KOPT-K1 (cell line): ENCODE measurements at regions not wholly inside any gene's neighbourhood (a gene's known extent, or its start where the extent isn't known, plus 50 kb on each side); places are given as distances from the start of the nearest gene placed in this dataset.

ENCODE experiments used
- H3K27ac ChIP-seq: fragments of 200-600 bp; sonication (generic); 2 replicates; pipeline ENCODE4 v1.5.1; 2016; ENCODE audit warnings: antibody characterized with exemption, mild to moderate bottlenecking, low read depth, low read length; ENCODE audit not compliant: poor library complexity, severe bottlenecking
- H3K36me3 ChIP-seq: fragments of 200-600 bp; sonication (generic); 2 replicates; pipeline ENCODE4 v1.5.1; 2017; ENCODE audit warnings: antibody characterized with exemption, mild to moderate bottlenecking, low read length, moderate library complexity; ENCODE audit not compliant: insufficient read depth
- H3K9me3 ChIP-seq: fragments of 200-600 bp; sonication (generic); 2 replicates; pipeline ENCODE4 v1.5.1; 2017; ENCODE audit warnings: antibody characterized with exemption, low read length, mild to moderate bottlenecking; ENCODE audit not compliant: insufficient read depth, poor library complexity, severe bottlenecking

GRCh38 chr14:65290830-65291229, 121.7 kb upstream of the FUT8 start:
- Histone ChIP-seq H3K27ac (no peak overlapping the region), H3K9me3 (no peaks in the 10 kb centered on the region), H3K36me3 (no peaks in the 10 kb centered on the region)

GRCh38 chr14:65291531-65291930, 121.0 kb upstream of the FUT8 start:
- Histone ChIP-seq H3K27ac (peak overlapping the region; percentile 19), H3K36me3 (no peaks in the 10 kb centered on the region), H3K9me3 (no peaks in the 10 kb centered on the region)

GRCh38 chr14:65294816-65295215, 117.7 kb upstream of the FUT8 start:
- H3K36me3 ChIP-seq: no peaks in the 10 kb centered on the region
- H3K27ac ChIP-seq: no peak overlapping the region
- H3K9me3 ChIP-seq: no peaks in the 10 kb centered on the region

- no peaks in the 10 kb centered on the region for H3K9me3 ChIP-seq
- no peak overlapping the region for H3K27ac ChIP-seq
- no peaks in the 10 kb centered on the region for H3K36me3 ChIP-seq
Measured at GRCh38 chr14:65296402-65296801, 116.1 kb upstream of the FUT8 start.

- Histone ChIP-seq H3K9me3 (no peaks in the 10 kb centered on the region), H3K36me3 (no peaks in the 10 kb centered on the region), H3K27ac (no peak overlapping the region)
Measured at GRCh38 chr14:65296876-65297275, 115.7 kb upstream of the FUT8 start.

- no peak overlapping the region for H3K27ac ChIP-seq
- no peaks in the 10 kb centered on the region for H3K36me3 ChIP-seq
- no peaks in the 10 kb centered on the region for H3K9me3 ChIP-seq
Measured at GRCh38 chr14:65297744-65298143, 114.8 kb upstream of the FUT8 start.

- Histone ChIP-seq H3K36me3 (no peaks in the 10 kb centered on the region), H3K9me3 (no peaks in the 10 kb centered on the region), H3K27ac (peak overlapping the region; percentile 61)
Measured at GRCh38 chr14:65299826-65300225, 112.7 kb upstream of the FUT8 start.

- Histone ChIP-seq H3K27ac (peak overlapping the region; percentile 60), H3K36me3 (no peaks in the 10 kb centered on the region), H3K9me3 (no peaks in the 10 kb centered on the region)
Measured at GRCh38 chr14:65301862-65302539, 110.5 kb upstream of the FUT8 start.

- Histone ChIP-seq H3K9me3 (no peaks in the 10 kb centered on the region), H3K27ac (peak overlapping the region; percentile 60), H3K36me3 (no peaks in the 10 kb centered on the region)
Measured at GRCh38 chr14:65302571-65303189, 109.8 kb upstream of the FUT8 start.

- H3K27ac ChIP-seq: peak overlapping the region; percentile 60
- no peaks in the 10 kb centered on the region for H3K36me3 ChIP-seq
- H3K9me3 ChIP-seq: no peaks in the 10 kb centered on the region
Measured at GRCh38 chr14:65303190-65303898, 109.2 kb upstream of the FUT8 start.

- peak overlapping the region; percentile 60 for H3K27ac ChIP-seq
- no peaks in the 10 kb centered on the region for H3K9me3 ChIP-seq
- no peaks in the 10 kb centered on the region for H3K36me3 ChIP-seq
Measured at GRCh38 chr14:65303899-65304222, 108.7 kb upstream of the FUT8 start.

GRCh38 chr14:65304239-65304638, 108.3 kb upstream of the FUT8 start:
- Histone ChIP-seq H3K9me3 (no peaks in the 10 kb centered on the region), H3K27ac (peak overlapping the region; percentile 60), H3K36me3 (no peaks in the 10 kb centered on the region)

GRCh38 chr14:65304963-65305362, 107.6 kb upstream of the FUT8 start:
- H3K27ac ChIP-seq: peak overlapping the region; percentile 42
- no peaks in the 10 kb centered on the region for H3K36me3 ChIP-seq
- no peaks in the 10 kb centered on the region for H3K9me3 ChIP-seq

- Histone ChIP-seq H3K9me3 (no peaks in the 10 kb centered on the region), H3K27ac (no peak overlapping the region), H3K36me3 (no peaks in the 10 kb centered on the region)
Measured at GRCh38 chr14:65308536-65308935, 104.0 kb upstream of the FUT8 start.

- H3K36me3 ChIP-seq: no peaks in the 10 kb centered on the region
- H3K9me3 ChIP-seq: no peaks in the 10 kb centered on the region
- no peak overlapping the region for H3K27ac ChIP-seq
Measured at GRCh38 chr14:65310568-65310967, 102.0 kb upstream of the FUT8 start.

- Histone ChIP-seq H3K27ac (no peak overlapping the region), H3K9me3 (peaks cover 4% of the 10 kb centered on the region), H3K36me3 (no peaks in the 10 kb centered on the region)
Measured at GRCh38 chr14:65312859-65313258, 99.7 kb upstream of the FUT8 start.
